ENCODE measurements at regions not wholly inside any gene's neighbourhood (a gene's known extent, or its start where the extent isn't known, plus 50 kb on each side); places are given as distances from the start of the nearest gene placed in this dataset.

- FAIRE-seq: no peak
- no peak for DNase-seq (ENCODE audit: low spot score)
Measured at GRCh38 chr2:219947575-219947974, 320.1 kb downstream of the SLC4A3 start.

- no peak for FAIRE-seq
- no peak for DNase-seq (ENCODE audit: low spot score)
Measured at GRCh38 chr2:219949053-219949452, 321.6 kb downstream of the SLC4A3 start.

DNA sequence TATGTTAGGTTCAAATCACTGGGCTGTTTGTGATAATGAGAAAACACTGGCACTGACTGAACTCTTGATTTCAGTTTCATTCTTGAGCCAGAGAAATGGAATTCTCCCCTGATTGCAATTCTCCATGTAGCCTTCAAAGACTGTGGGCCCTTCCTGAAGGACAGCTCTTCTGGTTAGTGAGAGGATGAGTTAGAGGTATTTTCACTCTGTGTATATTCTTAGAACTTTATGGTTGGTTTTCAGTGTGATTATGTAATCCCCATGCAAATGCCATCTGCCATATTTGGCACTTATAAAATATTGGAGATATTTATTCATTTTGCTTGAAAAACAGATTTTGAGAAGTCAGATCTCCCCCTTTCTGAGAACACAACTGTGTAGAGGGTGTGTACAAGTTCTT, 323.7 kb downstream of the SLC4A3 start:
- no peak for DNase-seq (ENCODE audit: low spot score)
- FAIRE-seq: no peak

DNA sequence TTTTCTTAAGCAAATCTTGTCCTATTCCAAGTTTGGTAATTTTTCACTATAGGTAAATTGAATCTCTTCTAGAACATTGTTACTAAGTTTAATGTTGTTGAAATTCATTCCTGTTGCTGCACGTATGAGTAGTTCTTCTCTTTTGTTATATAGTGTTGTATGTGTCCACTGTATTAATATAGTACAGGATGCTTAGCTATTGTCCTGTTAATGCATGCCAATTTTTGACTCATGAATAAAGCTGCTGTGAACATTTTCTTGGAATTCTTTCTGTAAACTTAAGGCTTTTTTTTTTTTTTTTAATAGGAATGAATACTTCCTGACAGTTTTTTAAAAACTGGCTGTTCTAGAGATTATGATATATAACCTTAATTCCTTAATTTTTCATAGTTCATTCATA, 326.9 kb downstream of the SLC4A3 start:
- no peak for FAIRE-seq
- DNase-seq (ENCODE audit: low spot score): no peak

- DNase-seq (ENCODE audit: low spot score) (no peak), FAIRE-seq (no peak)
Measured at GRCh38 chr2:219957820-219958219, 330.4 kb downstream of the SLC4A3 start.

GRCh38 chr2:219958941-219959340, 331.5 kb downstream of the SLC4A3 start:
- DNase-seq (ENCODE audit: low spot score): no peak
- no peak for FAIRE-seq

GRCh38 chr2:219959471-219959870, 332.0 kb downstream of the SLC4A3 start:
- DNase-seq (ENCODE audit: low spot score) (no peak), FAIRE-seq (no peak)

DNA sequence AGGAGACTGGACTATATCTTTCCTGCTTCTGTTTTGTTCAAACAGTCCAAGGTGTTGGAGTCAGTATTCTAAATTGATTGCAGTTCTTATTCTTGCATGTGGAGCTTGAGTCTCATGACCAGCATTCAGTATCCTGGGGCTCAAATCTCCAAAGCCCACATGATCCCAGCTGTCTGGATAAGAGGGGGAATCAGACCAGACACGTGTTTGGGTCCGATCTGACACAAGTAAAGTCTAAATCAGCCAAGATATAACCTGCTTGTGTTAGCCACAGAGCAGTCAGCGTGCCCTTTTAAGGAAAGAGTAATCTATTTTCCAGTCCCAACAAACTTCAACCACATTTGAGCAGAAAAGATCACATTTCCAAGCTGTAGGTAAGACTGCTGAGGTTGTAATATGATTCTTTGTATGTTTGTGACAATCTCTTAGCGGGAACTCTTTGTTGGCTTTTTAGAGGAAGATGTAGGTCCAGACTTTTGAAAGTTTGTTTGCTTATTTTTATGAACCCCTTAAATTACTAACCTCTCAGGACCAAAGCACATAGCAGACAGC, 334.6 kb downstream of the SLC4A3 start:
- DNase-seq (ENCODE audit: low spot score): no peak
- no peak for FAIRE-seq

- DNase-seq (ENCODE audit: low spot score): no peak
- FAIRE-seq: no peak
Measured at GRCh38 chr2:219962801-219963200, 335.4 kb downstream of the SLC4A3 start.

GRCh38 chr2:219965287-219966194, 338.1 kb downstream of the SLC4A3 start:
- DNase-seq (ENCODE audit: low spot score) (no peak), FAIRE-seq (no peak)

DNA sequence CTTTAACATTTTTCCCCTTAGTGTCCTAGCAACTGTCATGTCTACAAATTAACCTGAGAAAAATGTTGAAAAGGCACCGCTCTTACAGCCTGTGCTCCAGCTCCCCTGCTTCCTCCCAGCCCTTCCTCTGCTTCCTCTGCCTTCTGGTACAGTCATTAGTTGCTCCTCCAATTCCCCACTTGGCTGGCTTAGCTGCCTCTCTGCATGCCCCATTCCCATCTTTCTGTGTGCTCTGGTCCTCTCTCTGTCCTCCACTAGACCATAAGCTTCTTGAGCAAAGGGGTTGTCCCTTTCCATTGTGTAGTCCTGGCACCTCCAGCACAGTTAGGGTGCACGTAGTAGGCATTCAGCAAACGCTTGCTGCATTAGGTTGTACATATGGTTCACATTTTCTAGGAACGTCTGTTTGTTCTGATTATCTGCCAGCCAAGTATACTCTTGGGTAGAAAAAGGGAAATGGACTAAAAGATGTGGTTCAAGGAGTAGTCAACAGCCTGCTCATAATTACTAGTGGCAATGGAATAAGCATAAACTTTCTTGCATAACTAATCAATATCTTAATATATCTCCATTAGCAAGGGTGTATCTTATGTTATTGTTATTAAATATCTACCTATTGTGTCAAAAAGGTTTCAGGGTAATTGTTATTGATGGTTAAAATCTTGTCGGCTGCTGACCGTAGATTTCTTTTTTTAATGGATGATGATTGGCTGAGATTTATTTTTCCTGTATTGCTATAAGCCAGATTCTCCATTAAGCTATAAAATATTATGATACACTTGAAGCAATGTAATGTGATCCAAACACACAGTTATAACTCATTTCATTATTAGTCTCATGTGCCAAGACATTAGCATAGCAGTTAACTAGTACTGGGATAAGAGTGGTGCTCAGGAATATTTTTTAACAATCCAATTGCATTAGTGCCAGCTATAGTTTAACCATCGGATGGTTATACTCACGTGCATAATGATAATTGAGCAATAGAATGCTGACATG, 340.1 kb downstream of the SLC4A3 start:
- FAIRE-seq (no peak), DNase-seq (ENCODE audit: low spot score) (no peak)

DNA sequence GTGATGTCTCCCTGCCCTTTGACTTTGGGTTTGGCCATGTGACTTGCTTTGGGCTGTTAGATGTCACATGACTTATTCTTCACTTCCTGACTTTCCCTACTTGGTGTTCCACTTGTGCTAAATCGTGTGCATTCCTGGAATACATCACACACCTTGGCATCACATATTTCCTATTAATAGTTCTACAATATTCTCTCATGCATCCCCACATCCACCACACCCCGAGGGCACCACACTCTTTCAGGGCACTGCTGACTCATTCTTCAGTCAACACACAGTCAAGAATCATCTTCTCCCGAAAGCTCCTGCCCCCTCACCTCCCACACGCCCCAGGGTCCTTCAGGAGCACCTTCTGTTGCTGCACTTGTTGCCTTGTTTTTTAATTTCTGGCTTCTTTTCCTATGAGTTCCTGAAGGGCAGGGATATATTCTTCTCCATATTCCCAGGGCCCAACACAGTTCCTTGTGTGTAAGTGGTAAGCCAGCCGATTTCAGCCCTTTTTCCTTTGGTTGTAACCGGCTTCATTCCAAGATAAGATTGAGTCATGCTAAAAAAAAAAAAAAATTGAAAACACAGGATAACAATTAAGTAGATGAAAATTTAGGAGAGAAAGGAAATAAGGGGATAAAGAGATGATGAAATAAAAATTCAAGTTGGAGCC, 341.4 kb downstream of the SLC4A3 start:
- DNase-seq (ENCODE audit: low spot score): peak; percentile 38
- no peak for FAIRE-seq

- FAIRE-seq (no peak), DNase-seq (ENCODE audit: low spot score) (no peak)
Measured at GRCh38 chr2:219969508-219969907, 342.1 kb downstream of the SLC4A3 start.

DNA sequence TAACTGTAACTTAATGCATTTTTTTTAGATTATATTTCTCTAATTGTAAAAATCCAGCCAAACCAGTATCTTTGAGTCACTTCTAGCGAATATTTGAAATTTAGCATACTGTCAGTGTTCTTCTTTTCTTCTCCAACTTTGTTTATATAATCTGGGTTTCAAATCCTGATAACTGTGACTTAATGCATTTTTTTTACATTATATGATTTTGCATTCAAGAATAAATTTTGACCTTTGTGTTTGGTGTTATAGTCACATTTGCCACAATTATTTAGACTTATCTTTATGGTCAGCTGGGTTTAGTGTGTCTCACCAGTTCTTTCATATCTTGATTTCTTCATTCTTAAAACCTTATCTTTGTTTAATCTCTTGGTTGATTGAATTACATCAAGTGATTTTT, 345.7 kb downstream of the SLC4A3 start:
- no peak for FAIRE-seq
- no peak for DNase-seq (ENCODE audit: low spot score)

DNA sequence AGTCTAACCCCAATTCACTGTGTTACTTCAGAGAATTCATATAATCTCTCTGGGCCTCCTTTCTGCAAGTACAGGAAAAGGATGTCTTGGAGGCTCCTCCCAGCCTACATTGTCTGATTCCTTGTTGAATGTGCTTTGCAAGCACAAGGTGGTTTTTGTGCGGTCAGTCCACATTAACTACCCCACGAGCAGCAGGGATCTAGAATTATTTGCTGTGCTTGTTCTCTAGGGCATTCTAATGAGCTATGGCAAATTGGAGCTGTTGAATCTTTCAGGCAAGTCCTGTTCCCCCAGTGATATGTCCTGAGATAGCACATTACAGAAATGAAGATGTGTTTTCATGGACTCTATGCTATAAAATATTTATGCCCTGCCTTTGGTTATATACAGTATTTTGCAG, 349.4 kb downstream of the SLC4A3 start:
- DNase-seq (ENCODE audit: low spot score) (no peak), FAIRE-seq (no peak)

DNA sequence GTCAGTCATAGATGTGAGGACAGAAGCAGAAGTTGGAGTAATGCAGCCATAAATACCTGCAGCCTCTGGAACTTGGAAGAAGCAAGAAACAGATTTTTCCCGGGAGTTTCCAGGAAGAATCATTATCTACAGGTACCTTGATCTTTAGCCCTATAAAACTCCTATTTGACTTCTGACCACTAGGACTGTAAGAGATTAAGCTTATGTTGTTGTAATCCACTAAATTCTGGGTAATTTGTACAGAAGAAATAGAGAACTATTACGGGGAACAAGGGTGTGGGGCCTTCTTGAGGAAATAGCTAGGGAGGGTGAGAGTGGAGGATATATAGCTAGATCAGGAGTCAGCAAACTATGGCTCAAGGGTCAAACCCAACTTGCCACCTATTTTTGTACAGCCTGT, 353.2 kb downstream of the SLC4A3 start:
- no peak for FAIRE-seq

GRCh38 chr2:219983836-219984235, 356.4 kb downstream of the SLC4A3 start:
- DNase-seq (ENCODE audit: low spot score) (no peak), FAIRE-seq (no peak)

More for the DNA sequence above, 353.2 kb downstream of the SLC4A3 start:
- no peak for DNase-seq (ENCODE audit: low spot score)

DNA sequence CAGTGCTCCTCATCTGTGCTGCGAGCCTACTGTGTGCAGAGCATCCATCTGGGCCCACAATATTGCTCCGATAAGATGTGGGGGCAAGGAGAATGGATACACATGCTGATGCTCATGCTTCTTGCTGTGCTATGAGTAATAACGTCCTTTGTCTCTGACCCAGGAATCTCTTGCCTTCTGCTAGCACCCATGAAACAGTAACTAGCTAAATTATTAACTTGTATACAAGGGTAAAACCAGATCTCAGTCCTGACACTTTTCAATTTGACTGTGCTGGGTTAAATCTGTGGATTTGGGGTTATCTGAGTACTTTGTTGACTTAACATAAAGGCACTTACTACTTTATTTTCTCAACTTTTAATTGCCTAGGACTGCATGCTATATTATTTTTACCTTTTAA, 357.6 kb downstream of the SLC4A3 start:
- FAIRE-seq: no peak
- no peak for DNase-seq (ENCODE audit: low spot score)

DNA sequence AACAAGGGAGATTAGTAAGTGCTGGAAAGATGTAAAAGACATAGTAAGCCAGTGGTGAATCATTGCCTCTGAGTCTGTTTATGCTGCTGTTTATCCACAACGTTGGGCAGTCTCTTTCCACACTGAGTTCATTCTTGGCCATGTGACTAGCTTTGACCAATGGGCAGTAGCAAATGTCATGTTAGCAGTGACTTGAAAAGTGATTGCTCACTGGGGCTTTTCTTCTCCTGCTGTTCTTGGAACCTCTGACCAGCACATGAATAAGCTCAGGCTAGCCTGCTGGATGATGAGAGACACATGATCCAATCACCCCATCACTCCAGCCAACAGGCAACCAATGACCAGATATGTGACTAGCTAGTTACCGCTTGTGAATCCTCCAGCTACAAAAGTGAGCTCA, 360.4 kb downstream of the SLC4A3 start:
- no peak for FAIRE-seq
- peak; percentile 63 for DNase-seq (ENCODE audit: low spot score)

DNA sequence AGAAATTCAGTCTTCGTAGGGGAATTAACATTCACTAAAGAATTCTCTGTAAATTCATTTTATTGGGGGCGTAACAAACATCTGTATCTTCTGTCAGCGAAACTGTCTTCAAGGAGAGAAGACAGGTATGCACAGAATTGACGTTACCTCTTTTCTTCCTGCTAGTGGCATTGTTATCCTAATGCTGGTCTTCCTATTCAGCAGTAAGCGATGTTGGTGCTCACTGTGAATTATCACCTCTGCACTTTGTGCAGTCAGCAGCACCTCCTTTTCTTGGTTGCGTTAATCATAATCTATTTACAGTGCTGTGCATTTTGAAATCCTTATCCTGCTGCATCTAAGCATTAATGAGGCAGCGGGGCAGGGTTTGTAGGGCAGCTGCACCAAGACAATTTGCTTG, 362.3 kb downstream of the SLC4A3 start:
- DNase-seq (ENCODE audit: low spot score): no peak
- FAIRE-seq: no peak

GRCh38 chr2:219991116-219991515, 363.7 kb downstream of the SLC4A3 start:
- no peak for DNase-seq (ENCODE audit: low spot score)
- FAIRE-seq: no peak
